GM21576 (cell line): ENCODE measurements at regions not wholly inside any gene's neighbourhood (a gene's known extent, or its start where the extent isn't known, plus 50 kb on each side); places are given as distances from the start of the nearest gene placed in this dataset.
A peak's percentile ranks its signal among the peaks of the same experiment; 100 is the strongest.
"Not testable (repeated sequence)": the region's sequence is repeated elsewhere in the genome, so short reads cannot be mapped to it uniquely, and the experiment has no call there.

Source experiments
- ATAC-seq: cut with Tn5 transposase; IDR thresholded peaks from one replicate; pipeline ENCODE4 v1.9.1; 2021; ENCODE audit warnings: mild to moderate bottlenecking, moderate library complexity; ENCODE audit not compliant: unreplicated experiment

DNA sequence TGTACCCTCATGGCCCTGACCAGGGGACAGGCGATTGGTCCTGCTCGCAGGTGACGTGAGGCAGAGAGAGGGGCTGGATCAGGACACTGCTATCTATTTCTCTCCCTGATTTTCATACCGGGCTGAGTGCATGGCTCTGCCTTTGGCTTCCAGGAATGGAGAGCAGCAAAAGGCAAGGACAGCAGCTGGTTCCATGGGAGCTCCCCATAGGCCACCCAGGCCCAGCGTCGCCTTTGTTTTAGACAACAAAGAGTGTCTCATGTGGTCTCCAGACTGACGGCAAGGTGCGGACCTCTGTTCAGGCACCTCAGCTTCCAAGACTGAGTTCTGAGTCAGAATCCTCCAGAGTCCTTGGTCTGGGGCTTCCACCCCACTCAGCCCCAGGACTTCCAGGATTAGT lies 123.1 kb downstream of the VEGFA start:
- no peak for ATAC-seq

DNA sequence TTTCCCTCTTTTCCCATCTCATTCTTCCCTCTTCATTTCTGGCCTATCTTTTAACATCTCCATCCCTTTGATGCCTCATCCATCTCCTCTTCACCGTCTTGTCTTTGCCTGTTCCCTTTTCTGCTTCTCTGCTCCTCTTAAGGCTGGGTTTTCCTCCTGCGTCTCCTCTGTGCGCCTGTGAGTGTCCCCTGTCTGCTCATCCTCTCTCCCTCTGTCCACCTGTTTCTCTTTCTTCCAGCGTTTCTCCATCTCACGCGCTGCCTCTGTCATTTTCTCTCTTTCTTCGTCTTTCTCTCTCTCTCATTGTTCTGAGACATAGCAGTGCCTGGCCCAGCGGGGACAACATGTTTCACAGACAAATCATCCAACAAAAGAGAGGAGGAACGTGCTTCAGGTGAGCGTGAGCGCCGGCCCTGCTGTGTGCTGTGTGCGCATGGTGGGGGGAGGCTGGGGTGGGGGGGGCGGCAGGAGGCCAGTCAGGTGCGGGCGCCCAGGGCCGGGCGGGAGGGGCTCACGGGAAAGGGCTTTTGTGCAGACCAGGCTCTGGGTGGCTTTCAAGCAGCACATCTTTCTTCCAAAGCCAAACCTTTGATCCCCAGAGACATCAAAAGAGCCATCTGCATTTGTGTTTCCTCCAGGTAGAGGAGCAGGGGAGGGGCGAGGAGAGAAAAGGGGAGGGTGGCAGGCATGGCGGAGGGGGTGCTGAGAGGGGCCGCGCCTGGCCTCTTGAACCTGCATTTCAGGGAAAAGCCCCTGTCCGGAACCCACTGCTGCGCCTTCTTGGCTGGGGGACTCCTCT lies 121.3 kb downstream of the VEGFA start:
- ATAC-seq, result no peak

DNA sequence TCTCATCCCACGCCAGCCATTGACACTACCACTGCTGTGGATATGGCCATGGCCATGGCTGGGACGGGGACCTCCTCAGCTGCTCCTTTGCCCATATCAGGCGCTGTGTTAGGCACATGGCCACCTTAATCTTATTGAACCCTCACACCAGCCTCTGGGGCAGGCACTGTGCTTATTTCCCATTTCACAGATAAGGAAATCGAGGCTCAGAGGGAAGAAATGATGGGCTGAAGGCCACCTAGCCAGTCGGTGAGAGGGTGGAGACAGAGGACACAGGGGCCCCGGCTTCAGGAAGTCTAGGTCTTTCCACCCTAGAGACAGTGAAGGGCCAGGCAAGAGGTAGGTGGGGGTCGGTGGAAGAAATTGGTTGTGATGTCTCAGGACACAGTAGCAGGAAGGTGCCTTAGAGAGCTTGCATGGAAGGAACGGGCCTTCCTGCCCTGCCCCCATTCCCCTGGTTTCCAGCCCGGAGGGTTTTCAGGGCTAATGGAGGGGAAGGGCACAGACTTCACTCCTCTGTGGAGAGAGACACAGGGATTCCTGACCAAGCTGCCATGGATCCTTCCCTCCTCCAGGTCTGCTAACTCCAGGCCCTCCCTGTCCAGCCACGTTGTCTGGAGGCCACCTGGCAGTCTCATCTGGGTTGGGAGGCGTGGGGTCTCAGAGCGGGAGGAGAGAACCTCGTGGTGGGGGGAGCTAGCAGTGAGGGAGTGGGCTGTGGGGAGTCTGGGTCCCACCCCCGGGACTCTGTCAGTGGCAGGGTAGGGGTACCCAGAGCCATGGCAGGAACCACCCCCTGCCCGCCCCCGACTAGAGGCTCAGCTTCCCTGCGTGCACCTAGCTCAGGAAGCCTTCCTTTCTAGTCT lies 120.4 kb downstream of the VEGFA start:
- no peak for ATAC-seq

DNA sequence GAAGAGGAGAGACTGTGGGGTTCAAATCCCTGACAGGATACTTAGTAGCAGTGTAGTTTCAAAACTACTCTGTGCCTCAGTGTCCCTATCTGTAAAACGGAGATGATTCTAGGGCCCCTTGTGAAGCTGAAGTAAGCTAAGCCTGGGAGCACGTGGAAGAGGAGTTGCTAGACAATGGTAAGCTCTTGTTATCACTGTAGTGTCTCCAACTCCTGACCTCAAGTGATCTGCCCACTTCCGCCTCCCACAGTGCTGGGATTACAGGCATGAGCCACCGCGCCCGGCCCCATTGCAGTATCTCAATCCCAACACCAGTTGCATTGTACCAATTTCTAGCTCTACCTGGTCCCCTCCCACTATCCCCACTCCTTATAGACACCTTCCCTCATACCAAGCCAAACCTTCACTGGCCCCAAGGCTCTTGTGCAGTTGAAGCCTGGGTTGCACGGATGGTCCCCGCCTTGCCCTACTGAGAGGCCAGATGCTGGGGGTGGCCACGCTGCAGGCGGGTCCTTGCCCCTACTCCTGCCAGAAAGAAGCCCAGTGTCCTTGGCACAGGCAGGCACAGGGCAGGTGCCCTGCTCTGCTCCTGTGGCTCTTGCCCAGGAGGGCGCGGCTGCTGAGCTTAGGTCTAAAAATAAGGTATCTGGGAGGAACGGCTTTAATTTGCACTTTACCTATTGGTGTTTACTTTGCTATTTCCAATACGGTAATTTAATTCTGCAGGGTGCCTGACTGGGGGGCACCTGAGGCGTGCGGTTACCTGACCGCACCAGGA lies 118.1 kb downstream of the VEGFA start:
- no peak for ATAC-seq

DNA sequence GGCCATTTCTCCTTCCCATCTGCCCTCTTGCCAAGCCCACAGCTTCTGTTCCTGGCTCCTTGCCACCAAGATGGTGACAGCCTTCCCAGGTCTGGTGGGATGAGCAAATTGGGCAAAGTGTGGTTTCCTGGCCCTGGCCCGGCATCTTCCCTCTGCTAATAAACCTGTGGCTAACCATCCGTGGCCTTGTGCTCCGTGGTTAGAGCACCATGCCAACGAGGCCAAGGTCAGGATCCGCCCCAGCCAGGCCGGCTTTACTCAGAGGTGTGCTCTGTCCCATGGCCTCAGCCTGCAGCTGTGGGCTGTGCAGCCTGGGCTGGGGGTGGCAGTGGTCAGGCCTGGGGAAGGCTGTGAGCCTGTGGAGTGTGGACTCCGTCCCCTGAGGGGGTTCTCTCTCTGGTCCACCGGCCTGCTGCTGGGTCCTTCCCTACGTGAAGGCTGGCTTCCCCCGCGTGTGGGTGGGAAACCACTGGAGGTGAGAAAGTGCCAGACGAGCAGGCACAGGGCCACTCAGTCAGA lies 117.4 kb downstream of the VEGFA start:
- no peak for ATAC-seq

DNA sequence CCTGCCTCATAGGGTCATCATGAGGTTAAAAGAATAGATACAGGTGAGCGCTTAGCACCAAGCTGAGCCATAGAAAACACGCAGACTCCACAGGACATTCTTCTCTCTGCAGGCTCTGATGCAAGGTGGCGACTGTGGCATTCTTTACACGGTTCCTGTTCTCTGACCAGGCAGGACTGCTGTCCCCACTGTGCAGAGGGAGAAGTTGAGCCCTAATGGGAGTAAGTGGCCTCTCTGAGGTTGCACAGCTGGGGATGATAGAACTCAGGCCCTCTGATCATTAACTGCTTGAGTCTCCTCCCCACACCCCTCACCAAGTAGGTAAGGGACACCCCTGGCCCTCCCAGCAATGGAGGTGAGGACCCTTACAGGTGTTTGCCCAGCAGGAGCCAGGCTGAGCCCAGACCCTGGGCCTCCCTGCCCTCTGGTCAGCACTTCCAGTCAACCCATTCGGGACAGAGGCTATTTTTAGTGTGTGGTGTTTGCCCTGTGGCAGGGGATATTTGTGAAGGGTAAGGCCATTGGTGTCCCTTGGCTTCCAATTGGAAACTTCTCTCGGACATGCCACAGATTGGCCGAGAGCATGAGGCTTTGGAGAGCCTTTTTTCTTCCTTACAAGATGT lies 116.8 kb downstream of the VEGFA start:
- ATAC-seq, result no peak

DNA sequence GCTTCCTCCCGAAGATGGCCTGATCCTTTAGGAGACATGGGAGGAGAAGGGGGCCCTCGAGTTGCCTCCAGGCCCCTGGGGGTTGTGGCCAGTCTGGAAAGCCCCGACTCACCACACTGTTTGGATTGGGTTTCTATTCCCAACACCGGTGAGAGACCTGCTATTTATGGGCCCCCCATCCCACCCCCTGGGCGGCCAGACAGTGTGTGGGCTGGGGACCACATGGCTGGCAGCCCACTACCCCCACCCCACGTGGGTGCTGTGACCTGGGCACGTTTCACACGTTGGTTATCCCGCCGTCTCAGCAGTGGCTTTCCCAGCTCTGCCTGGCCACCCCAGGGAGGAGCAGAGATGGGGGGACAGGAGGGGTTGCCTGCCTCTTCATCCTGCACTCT lies 116.1 kb downstream of the VEGFA start:
- no peak for ATAC-seq

DNA sequence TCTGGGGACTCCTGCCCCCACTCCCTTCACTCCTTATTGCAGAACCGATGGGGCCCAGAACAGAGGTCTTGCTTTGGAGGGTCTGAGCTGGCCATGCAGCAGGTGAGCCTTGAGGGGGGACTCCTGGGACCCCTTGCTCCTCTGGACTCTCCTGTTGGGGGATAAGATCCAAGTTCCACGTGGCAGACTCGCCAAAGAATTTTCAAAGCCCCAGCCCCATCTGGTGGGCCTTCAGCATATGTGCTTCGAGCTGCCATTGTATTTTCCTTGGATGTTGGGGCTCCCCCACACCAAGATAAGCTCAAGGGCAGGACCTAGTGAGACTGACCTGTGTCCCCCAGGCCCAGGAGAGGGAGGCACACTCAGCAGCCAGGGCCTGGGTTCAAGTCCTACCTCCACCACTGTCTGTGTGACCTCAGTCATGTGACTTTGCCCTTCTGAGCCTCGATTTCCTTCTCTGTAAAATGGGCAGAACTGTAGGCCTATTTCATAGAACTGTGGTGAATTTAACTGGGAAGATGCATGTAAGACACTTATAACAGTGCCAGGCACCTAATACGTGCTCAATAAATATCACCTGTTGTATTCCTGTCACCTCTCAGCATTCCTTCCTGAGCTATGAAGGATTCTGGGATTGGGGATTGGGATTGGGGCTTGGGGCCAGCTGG lies 115.5 kb downstream of the VEGFA start:
- ATAC-seq, result no peak

DNA sequence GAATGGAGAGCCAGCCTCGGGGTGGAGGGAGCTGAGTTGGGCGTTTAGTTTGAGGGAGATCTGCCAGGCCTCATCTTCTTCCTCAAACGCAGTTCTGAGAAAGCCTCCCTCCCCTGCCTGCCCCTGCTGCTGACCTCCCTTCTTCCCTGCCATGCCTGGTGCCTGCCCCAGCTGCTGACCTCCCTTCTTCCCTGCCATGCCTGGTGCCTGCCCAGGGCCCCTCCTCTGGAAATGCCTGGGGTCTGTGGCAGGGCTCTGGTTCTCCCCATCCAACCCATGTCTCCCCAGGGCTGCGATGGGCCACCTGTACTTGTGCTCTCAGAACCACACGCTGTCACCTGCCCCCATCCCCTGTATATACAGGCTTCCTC lies 114.6 kb downstream of the VEGFA start:
- ATAC-seq, result no peak

DNA sequence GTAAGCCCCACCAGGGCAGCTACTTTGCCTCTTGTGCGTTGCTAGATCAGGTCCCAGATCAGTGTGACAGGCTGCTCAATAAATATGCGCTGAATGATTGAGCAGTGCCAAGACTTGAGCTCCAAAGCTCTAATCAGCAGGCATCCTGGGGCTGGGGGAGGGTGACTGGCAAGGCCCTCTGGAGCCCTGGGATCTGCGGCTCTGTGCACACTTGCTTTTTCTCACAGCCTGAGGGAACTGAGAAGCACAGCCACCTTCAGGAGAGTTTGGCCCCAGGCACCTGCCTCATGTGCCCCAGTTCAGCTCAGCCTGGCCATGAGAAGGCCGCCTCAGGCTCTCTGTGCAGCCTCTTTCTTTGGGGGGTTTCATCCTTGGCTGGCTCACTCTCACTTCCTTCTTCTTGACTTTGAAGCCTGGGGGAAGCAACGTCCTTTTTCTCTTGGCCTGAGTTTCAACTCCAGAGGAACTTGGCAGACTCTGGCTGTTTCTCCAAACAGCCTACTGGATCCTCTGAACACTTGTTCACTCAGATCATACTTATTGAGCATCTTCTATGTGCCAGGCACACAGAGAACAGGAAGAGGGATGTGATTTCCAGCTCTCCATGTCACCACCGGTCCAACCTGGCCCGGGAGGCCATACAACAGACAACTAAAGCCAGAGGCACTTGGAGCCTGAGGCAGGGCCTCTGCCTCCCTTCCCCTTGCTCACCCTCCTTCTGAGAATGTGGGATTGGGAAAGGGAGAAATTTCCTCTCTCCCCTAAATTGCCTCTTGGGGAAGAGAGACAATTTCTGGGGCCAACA lies 114.0 kb downstream of the VEGFA start:
- peak; percentile 47 for ATAC-seq

DNA sequence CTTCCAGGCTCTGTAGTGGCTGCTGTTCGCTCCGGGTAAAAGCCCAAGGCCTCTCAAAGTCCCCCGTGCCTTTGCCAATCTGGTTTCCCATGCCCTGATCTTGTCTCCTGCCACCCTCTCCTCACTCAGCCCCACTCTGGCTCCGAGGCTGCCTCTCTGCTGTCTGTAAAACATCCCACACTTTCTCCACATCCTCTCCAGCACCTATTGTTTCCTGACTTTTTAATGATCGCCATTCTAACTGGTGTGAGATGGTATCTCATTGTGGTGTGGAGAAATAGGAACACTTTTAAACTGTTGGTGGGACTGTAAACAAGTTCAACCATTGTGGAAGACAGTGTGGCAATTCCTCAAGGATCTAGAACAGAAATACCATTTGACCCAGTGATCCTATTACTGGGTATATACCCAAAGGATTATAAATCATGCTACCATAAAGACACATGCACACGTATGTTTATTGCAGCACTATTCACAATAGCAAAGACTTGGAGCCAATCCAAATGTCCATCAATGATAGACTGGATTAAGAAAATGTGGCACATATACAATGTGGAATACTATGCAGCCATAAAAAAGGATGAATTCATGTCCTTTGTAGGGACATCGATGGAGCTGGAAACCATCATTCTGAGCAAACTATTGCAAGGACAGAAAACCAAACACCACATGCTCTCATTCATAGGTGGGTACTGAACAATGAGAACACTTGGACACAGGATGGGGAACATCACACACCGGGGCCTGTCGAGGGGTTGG lies 112.9 kb downstream of the VEGFA start:
- not testable (repeated sequence) for ATAC-seq

DNA sequence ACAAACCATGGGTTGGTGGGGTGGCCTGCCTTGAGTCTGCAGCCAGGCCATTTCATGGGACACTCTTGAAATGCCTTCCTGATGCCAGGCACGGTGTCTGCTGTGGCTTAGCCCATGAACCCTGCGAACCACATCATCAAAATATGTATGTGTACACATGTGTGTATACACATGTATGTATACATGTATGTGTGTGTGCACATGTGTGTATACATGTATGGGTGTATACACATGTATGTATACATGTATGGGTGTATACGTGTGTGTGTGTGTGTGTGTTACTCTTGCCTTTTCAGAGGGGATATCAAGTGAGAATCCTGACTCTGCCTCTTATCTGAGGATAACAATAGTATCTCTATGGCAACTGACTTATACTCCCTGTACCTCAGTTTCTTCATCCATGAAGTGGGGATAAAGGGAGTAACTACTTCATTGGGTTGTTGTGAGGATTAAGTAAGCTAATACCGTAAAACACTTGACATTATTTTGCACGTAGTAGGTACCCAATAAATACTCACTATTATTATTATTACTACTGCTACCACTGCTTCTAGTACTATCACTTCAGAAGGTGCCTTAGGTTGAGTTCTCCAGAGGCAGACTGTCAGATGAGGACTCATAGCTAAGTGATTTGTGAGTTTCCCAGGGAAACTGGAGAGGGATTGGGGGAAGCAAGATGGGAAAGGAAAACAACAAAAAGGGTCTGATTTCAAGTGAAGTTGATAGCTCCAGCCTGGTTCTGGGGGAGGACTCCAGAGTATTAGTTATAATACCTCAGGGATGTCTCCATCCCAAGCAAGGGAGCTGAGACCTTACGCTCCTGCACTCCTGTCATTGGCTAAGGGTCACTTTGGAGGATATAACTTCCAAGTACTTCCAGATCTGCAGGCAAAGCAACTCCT lies 110.5 kb downstream of the VEGFA start:
- ATAC-seq, result no peak

DNA sequence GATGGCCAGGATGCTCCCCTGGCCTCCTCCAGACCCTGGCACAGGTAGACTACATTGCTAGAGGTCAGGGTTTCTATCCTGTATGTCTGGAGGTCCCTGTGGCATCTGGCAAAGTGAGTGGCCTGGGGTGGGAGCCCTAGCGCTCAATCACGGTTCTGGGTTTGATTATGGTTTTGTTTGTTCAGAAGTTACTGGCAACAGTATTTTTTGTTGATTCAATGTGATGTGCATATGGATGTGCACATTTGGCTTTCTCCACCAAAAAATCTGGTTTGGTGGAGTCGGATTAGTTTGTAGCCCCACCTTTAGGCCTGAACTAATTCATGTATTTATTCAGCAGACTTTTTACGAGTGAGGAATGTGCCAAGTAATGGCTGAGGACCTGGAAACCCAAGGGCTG lies 109.7 kb downstream of the VEGFA start:
- no peak for ATAC-seq

DNA sequence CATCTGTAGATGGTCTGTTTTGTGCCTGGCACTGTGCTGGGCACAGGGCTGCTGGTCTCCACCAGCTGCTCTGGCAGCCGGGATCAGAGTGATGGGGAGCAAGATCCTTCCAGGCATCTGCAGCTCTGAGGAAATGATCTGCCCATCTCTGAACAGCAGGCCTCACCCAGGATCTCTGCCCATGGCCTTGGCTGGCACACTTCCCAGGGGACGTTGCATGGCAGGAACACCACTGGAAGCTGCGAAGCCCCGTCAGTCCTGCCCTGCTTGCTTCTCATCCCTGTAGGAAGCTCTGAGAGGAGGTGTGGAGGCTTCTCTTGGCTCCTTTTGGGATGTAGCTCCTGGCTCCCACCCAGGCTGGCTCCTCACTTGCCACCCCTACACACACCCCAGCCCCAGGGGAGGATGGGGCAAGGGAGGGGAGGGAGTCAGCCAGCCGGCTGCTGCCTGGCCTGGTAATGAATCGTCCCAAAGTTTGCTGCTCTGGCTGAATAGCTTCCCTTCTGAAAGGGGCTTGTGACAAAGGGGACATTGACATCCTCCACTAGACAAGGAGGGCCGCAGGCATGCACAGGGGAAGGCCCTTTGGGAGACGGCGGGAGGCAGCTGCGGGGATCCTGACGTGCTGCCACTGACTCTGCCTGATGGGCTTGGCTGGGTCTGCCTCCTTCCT lies 108.9 kb downstream of the VEGFA start:
- no peak for ATAC-seq

DNA sequence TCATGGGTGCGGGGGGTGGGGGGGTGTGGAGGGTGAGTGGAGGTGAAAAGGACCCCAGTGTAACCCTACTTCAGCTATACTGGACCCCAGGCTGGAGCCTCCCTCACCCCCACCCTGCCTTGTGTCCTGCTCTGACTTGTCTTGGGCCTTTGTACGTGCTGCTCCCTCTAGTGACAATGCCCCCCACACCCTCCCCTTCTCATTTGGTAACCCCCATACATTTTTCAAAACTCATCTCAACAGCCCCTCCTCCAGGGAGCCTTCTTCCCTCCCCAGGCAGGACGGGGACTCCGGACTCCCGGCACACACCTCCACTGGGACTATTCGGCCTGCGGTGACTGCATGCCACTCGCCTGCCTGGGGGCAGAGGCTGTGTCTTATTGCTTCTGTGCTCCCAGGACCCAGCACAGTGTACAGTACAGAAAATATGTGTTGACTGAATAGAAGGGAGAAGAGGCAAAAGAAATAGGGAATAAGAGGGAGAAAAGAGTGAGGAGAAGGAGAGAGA lies 108.2 kb downstream of the VEGFA start:
- ATAC-seq, result no peak

DNA sequence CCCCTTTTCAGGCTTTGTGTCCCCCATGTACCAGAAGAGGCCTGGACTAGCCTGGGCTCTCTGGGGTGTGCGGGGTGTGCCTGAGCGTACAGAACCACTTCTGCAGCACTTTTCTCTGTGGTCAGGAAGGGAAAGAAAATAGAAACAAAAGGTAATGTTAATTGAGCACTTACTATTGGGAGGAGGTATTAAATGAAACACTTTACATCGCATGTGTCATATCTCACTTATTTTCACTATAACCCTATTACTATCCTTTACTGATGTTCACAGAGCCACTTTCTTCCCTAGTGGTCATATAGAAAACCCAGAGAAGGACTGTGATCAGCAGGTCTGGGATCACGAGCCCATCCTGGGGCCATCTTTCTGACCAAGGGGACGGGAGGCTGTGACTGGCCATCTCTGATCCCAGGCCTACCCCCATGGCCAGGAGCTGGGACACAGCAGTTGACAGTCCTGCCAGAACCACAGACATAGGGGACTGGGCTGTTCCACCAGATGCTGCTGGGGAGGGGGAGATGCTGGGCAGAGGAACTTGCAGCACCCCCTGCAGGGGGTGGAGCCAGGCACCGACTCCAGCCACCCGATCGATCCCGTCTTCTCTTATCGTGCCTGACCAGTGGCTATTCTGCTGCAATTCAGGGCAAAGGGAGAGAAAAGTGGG lies 107.6 kb downstream of the VEGFA start:
- no peak for ATAC-seq
